ENCODE measurements at regions not wholly inside any gene's neighbourhood (a gene's known extent, or its start where the extent isn't known, plus 50 kb on each side); places are given as distances from the start of the nearest gene placed in this dataset.

DNA sequence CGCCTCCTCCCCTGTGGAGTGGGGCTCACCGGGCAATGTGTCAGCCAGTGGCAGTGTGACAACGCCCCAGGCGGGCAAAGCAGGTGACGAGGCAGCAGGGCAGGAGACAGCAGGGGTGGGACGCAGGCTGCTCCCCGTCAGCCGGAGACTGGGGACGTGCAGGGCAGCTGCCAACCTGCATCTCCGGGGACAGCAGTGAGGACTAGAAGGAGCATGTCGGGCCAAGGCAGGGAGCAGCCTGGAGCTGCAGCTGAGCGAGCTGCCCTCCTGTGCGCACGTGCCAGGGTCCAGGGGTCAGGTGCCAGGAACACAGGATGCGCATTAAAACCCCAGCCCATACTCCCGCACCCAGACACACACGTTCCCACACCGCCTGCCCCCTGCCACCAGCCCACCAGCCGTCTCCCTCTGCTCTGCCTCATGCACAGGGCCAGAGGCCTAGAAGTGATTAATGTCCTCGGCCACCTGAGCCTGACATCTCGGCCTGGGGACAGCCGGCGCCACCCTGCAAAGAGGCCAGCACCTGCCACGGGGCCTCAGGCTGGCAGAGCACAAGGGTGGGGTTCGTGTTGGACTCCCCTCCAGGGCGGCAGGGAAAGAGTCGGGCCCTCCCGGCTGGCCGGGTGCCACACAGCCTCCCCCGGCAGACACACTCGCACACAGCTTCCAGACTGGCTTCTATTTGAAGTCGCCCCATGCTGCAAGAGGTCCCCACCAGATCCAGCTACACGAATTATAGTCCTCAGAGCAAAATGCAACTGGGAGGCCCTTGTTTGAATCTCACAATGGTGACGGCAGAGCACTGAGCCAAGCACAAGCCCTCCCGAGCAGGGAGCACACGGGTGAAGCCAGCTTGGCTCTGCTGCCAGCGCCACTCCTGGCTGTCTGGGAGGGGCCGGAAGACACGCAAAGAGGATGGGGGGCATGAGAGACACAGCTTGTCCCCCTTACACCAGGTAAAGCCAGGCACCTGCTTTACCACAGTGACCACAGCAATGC is 90.4 kb downstream of the RBFOX3 start:
- H3K9me3 ChIP-seq (ENCODE audit: control insufficient read depth, low read depth, low read length) = no peaks in the 10 kb centered on the region
- H3K36me3 ChIP-seq (ENCODE audit: control insufficient read depth, insufficient read depth, low read length) = no peaks in the 10 kb centered on the region
- WGBS (ENCODE audit: insufficient coverage, low lambda C conversion rate) = no CpG with 5 or more reads among the region's 39 CpGs
- H3K4me3 ChIP-seq (ENCODE audit: low read length) = no peak overlapping the region
- no peaks in the 10 kb centered on the region for H3K4me1 ChIP-seq (ENCODE audit: control insufficient read depth, insufficient read depth, low read length)
- H3K27ac ChIP-seq (ENCODE audit: low read length) = no peak overlapping the region
- no peak for DNase-seq
- peaks cover 36% of the 10 kb centered on the region for H3K27me3 ChIP-seq (ENCODE audit: control insufficient read depth, insufficient read depth, low read length)

DNA sequence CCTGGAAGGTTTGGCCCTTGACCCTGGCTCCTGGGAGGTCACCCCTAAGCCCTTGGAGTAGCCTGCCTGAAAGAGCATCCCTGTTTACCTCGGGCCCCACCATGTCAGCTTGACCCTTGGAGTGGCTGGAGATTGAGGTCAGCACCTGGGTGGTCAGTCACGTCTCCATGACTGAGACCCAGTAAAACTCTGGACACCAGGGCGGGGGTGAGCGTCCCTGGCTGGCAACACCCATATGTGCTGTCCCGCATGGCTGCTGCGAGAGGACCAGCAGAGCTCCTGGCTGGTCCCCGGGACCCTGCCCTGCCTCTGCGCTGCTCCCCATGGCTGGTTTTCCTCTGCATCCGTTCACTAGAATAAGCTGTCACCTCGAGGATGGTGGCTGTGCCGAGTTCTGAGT is 91.2 kb downstream of the RBFOX3 start:
- no peak for DNase-seq
- no CpG with 5 or more reads among the region's 11 CpGs for WGBS (ENCODE audit: insufficient coverage, low lambda C conversion rate)
- H3K27me3 ChIP-seq (ENCODE audit: control insufficient read depth, insufficient read depth, low read length) = peaks cover 28% of the 10 kb centered on the region

DNA sequence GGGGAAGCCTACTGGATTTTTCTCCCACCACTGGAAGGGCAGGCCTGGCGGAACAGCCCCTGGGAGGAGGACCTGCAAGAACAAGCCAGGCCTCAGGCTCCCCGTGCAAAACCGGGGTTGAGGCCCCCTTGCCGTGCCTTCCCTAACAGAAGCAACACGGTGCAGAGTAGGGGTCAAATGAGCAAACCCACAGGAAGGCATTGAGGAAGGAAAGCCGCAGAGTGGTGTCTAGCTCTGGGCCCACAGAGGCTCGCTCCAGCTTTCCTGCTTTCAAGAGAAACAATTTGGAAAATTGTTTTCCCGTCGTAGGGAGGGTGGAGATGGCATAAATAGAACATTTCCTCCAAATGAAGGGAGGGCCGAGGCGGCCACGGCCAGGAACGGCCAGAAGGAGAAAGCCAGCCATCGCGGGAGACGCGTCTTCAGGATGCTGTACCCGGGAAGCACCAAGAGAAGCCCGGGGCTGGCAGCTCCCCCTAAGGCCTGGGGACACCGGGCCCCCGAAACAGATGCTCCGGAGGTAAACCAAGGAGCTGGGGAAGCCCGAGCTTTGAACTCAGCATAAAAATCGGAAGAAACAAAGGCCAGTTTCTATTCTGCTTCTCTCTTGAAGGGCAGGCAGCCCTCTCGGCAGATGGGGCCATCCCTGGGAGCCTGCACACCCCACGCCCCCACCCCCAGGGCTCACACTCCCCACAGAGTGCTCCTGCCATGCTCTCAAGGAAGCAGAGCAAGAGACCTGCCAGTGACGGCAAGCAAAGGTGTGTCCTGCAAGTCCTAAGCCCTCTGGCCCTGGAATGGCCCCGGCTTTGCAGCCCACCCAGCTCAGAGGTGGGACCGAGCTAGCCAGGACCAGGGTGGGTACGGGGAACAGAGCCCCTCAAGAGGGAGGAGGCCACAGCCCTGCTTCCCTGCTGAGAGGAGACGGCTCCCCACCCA is 92.0 kb downstream of the RBFOX3 start:
- H3K27me3 ChIP-seq (ENCODE audit: control insufficient read depth, insufficient read depth, low read length) = peaks cover 22% of the 10 kb centered on the region
- H3K4me1 ChIP-seq (ENCODE audit: control insufficient read depth, insufficient read depth, low read length) = no peaks in the 10 kb centered on the region
- no peak overlapping the region for H3K27ac ChIP-seq (ENCODE audit: low read length)
- H3K4me3 ChIP-seq (ENCODE audit: low read length) = no peak overlapping the region
- no peaks in the 10 kb centered on the region for H3K36me3 ChIP-seq (ENCODE audit: control insufficient read depth, insufficient read depth, low read length)
- DNase-seq = no peak
- 81% methylated on average over 5 of the region's 31 CpGs for WGBS (ENCODE audit: insufficient coverage, low lambda C conversion rate)
- H3K9me3 ChIP-seq (ENCODE audit: control insufficient read depth, low read depth, low read length) = no peaks in the 10 kb centered on the region

More for the DNA sequence above, 91.2 kb downstream of the RBFOX3 start:
- no peak overlapping the region for H3K4me3 ChIP-seq (ENCODE audit: low read length)
- H3K27ac ChIP-seq (ENCODE audit: low read length) = no peak overlapping the region
- H3K36me3 ChIP-seq (ENCODE audit: control insufficient read depth, insufficient read depth, low read length) = no peaks in the 10 kb centered on the region
- H3K9me3 ChIP-seq (ENCODE audit: control insufficient read depth, low read depth, low read length) = no peaks in the 10 kb centered on the region
- H3K4me1 ChIP-seq (ENCODE audit: control insufficient read depth, insufficient read depth, low read length) = no peaks in the 10 kb centered on the region

DNA sequence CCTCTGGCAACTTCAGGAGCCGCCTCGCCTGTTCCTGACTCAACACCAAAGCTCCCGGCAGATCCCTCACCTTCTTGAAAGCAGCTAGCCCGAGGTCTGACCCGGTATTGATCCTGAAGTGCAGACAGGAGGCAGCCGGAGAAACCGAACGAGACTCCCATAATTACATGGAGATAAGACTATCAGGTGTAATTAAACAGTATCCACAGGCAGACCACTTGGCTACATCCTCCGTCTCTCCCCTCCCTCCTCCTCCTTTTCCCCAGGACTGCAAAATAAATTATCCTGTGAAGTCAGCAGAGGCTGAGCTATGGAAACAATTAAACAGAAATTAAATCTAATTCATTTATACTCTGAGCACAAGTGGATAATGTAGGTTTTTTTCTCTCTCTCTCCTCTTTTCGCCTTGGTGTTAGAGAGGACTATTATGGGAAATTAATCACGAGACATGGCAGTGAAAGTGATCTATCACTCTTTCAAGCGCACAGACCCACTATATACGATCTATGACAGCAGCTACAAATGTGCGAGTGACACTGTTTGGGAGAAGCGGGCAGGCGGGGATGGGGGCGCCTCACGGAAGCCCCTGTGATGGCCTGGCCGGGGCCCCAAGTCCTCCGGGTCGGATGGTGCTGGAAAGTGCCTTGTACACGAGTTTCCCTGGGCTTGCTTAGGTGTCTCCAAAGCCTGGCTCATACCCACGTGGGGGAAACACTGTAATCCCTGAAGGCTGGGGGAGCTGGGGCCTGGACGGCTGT is 92.8 kb downstream of the RBFOX3 start:
- Histone ChIP-seq H3K4me1 (ENCODE audit: control insufficient read depth, insufficient read depth, low read length) (no peaks in the 10 kb centered on the region), H3K36me3 (ENCODE audit: control insufficient read depth, insufficient read depth, low read length) (no peaks in the 10 kb centered on the region), H3K9me3 (ENCODE audit: control insufficient read depth, low read depth, low read length) (no peaks in the 10 kb centered on the region), H3K27me3 (ENCODE audit: control insufficient read depth, insufficient read depth, low read length) (peaks cover 14% of the 10 kb centered on the region), H3K27ac (ENCODE audit: low read length) (no peak overlapping the region), H3K4me3 (ENCODE audit: low read length) (no peak overlapping the region)
- no CpG with 5 or more reads among the region's 24 CpGs for WGBS (ENCODE audit: insufficient coverage, low lambda C conversion rate)
- no peak for DNase-seq

DNA sequence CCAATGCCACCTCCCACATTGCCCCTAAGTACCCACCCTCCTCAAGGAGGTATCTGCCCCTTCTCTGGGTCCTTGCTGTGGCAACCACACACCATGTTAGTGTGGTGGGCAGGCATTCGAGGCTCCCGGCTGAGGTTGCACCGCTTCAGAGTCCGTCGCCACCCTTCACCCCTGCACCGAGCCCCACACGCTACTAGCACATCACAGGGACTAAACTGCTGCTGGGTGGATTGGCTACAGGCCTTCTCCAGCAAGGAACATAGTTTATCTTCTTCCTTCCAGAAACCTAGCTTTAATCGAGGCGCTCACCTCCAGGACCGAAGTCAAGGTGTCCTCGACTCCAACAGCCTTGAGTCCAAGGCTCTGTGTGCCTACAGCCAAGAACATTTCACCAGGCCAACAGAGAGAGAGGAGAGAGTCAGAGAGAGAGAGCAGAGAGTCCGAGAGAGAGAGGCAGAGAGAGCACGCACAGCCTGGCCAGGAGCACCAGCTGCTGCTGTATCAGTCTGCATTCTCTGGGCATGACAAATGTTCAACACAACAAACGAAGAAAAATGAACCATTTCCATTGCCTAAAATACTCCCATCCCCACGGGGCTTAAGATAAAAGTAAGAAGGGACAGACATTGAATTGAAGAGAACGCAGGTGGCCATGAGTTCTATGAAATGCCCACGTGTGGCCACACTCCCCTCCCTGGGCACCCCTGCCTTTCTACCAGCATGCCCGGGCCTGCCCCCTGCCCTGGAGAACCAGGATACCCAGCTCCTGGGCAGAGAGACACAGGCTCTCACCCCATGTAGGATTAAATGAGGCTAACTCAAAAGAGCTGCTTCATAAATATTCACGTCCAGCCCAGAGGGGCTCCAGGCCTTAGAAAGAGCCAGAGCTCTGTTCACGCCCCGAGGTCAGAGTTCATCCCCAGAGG is 94.9 kb downstream of the RBFOX3 start:
- Histone ChIP-seq H3K27ac (ENCODE audit: low read length) (no peak overlapping the region), H3K4me1 (ENCODE audit: control insufficient read depth, insufficient read depth, low read length) (no peaks in the 10 kb centered on the region), H3K36me3 (ENCODE audit: control insufficient read depth, insufficient read depth, low read length) (no peaks in the 10 kb centered on the region), H3K4me3 (ENCODE audit: low read length) (no peak overlapping the region), H3K27me3 (ENCODE audit: control insufficient read depth, insufficient read depth, low read length) (peaks cover 7% of the 10 kb centered on the region), H3K9me3 (ENCODE audit: control insufficient read depth, low read depth, low read length) (peaks cover 4% of the 10 kb centered on the region)
- DNase-seq = no peak
- WGBS (ENCODE audit: insufficient coverage, low lambda C conversion rate) = no CpG with 5 or more reads among the region's 21 CpGs

DNA sequence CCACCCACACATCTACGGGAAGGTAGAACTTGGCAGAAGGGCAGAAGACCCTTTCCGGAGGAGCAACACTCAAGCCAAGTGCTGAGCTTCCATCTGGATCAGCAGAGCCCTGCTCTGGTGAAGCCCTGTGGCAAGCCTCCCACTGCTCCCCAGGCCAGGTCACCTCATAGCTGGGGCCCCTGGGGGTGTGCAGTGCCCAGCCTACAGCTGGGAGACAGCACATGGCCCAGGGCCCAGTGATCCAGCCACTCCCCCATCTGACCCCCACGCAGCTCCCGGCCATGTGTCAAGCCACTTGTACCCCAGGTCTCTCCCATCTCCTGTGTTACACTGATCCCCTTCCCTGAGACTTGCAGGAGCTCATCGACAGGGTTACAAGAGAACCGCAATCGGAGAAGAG is 95.7 kb downstream of the RBFOX3 start:
- no CpG with 5 or more reads among the region's 7 CpGs for WGBS (ENCODE audit: insufficient coverage, low lambda C conversion rate)
- H3K27me3 ChIP-seq (ENCODE audit: control insufficient read depth, insufficient read depth, low read length) = peaks cover 7% of the 10 kb centered on the region
- peaks cover 4% of the 10 kb centered on the region for H3K9me3 ChIP-seq (ENCODE audit: control insufficient read depth, low read depth, low read length)

DNA sequence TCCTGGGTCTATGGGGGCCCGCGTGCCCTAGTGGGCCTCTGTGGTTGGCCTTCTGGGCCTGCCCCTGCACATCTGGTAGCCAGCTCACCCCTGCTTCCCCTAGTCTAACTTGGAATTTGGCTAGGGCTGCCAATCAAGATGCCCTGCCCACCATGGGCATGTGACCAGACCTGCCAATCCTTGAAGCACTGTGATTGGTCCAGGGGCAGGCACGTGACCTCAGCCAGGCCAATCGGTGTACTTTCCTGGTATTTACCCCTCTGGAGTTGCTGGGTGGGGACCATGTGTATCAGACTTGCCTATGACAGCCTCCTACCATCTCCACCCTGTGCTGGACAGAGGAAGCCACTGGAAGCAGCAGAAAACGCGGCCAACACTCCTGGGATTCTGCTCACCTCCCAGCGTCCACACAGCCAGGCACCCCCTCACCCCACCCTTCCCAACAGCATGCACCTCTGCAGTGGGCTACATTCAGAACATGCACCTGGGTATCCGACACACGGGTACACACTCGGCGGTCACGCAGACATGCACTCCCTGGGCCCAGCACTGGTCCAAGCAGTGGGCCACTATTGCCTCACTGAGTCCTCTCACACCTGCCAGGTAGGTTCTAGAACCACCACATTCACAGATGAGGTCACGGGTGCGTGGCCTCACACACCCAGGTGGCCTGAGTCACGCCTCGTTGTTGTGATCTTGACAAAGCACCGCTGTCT is 96.9 kb downstream of the RBFOX3 start:
- Histone ChIP-seq H3K27ac (ENCODE audit: low read length) (no peak overlapping the region), H3K36me3 (ENCODE audit: control insufficient read depth, insufficient read depth, low read length) (no peaks in the 10 kb centered on the region), H3K4me1 (ENCODE audit: control insufficient read depth, insufficient read depth, low read length) (no peaks in the 10 kb centered on the region), H3K4me3 (ENCODE audit: low read length) (no peak overlapping the region), H3K9me3 (ENCODE audit: control insufficient read depth, low read depth, low read length) (peaks cover 4% of the 10 kb centered on the region), H3K27me3 (ENCODE audit: control insufficient read depth, insufficient read depth, low read length) (peaks cover 5% of the 10 kb centered on the region)
- no CpG with 5 or more reads among the region's 17 CpGs for WGBS (ENCODE audit: insufficient coverage, low lambda C conversion rate)
- DNase-seq = no peak

More for the DNA sequence above, 95.7 kb downstream of the RBFOX3 start:
- Histone ChIP-seq H3K36me3 (ENCODE audit: control insufficient read depth, insufficient read depth, low read length) (no peaks in the 10 kb centered on the region), H3K4me3 (ENCODE audit: low read length) (no peak overlapping the region), H3K4me1 (ENCODE audit: control insufficient read depth, insufficient read depth, low read length) (no peaks in the 10 kb centered on the region), H3K27ac (ENCODE audit: low read length) (no peak overlapping the region)
- DNase-seq = no peak

DNA sequence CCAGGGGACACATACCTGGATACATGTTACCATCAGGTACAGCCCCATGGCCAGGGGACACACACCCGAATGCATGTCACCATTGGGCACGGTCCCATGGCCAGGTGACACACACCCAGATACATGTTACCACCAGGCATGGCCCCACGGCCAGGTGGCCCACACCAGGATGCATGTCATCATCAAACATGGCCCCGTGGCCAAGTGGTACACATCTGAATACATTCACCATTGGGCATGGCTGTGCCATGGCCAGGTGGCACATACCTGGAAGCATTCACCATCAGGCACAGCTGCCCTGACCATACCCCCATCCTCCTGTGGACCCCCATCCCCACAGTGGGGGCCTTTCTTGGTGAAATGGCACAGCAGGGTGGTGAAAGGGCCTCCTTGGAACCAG is 97.6 kb downstream of the RBFOX3 start:
- Histone ChIP-seq H3K9me3 (ENCODE audit: control insufficient read depth, low read depth, low read length) (peaks cover 4% of the 10 kb centered on the region), H3K36me3 (ENCODE audit: control insufficient read depth, insufficient read depth, low read length) (no peaks in the 10 kb centered on the region), H3K4me1 (ENCODE audit: control insufficient read depth, insufficient read depth, low read length) (no peaks in the 10 kb centered on the region), H3K4me3 (ENCODE audit: low read length) (no peak overlapping the region), H3K27ac (ENCODE audit: low read length) (no peak overlapping the region), H3K27me3 (ENCODE audit: control insufficient read depth, insufficient read depth, low read length) (peaks cover under 1% of the 10 kb centered on the region)
- no peak for DNase-seq
- WGBS (ENCODE audit: insufficient coverage, low lambda C conversion rate) = no CpG with 5 or more reads among the region's 4 CpGs

DNA sequence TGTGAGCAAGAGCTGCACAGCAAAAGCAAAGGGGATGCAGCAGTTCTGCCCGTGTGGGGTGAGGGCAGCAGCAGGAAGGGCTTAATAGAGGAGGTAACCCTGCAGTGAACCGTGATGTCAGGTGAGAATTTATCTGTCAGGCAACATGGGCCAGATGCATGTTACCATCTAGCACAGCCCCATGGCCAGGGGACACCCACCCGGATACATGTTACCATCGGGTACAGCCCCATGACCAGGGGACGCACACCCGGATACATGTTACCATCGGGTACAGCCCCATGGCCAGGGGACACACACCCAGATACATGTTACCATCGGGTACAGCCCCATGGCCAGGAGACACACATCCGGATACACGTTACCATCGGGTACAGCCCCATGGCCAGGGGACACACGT is 99.4 kb downstream of the RBFOX3 start:
- Histone ChIP-seq H3K4me1 (ENCODE audit: control insufficient read depth, insufficient read depth, low read length) (no peaks in the 10 kb centered on the region), H3K4me3 (ENCODE audit: low read length) (no peak overlapping the region), H3K36me3 (ENCODE audit: control insufficient read depth, insufficient read depth, low read length) (no peaks in the 10 kb centered on the region), H3K9me3 (ENCODE audit: control insufficient read depth, low read depth, low read length) (peaks cover 4% of the 10 kb centered on the region), H3K27me3 (ENCODE audit: control insufficient read depth, insufficient read depth, low read length) (no peaks in the 10 kb centered on the region), H3K27ac (ENCODE audit: low read length) (no peak overlapping the region)
- no peak for DNase-seq
- WGBS (ENCODE audit: insufficient coverage, low lambda C conversion rate) = no CpG with 5 or more reads among the region's 12 CpGs
